ENCODE measurements at regions not wholly inside any gene's neighbourhood (a gene's known extent, or its start where the extent isn't known, plus 50 kb on each side); places are given as distances from the start of the nearest gene placed in this dataset.
"Not testable (repeated sequence)": the region's sequence is repeated elsewhere in the genome, so short reads cannot be mapped to it uniquely, and the experiment has no call there.

DNA sequence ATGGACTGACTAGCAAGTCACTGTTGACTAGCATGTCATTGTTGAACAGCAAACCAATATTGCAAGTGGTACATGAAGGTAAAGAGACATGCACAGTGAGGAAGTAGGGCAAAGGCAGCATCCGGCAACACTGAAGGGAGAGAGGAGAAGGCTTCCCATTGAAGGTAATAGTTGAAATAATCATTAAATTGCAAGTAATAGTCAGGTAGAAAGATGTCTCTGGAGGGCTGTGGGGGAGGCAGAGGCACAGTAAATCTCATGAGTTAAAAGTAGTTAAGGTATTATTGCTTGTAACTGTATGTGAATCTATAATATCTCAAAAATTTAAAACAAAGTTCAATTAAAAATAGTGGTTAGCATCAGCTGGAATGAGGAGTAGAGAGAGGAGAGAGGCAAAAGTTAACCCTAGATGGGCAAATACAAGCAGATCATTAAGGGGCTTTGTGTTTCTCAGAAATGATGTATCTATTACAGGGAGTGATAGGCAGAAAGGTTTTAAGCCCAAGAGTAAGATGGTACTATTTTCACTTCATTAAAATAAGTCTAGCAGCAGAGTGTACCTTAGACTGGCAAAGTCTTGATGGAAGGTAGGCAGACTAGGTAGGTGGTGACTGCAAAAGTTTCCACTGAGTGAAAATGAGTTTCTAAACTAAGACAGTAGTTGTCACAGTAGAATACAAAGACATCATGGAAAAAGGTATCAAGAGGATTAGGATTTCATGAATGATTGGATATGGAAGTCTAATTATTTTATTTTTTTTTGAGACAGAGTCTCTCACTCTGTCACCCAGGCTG lies 776.6 kb downstream of the RAB28 start:
- intact Hi-C loops (cut with micrococcal nuclease), result no loop called here

GRCh38 chr4:12703036-12703435 lies 781.1 kb downstream of the RAB28 start:
- intact Hi-C loops (cut with micrococcal nuclease), result no loop called here

DNA sequence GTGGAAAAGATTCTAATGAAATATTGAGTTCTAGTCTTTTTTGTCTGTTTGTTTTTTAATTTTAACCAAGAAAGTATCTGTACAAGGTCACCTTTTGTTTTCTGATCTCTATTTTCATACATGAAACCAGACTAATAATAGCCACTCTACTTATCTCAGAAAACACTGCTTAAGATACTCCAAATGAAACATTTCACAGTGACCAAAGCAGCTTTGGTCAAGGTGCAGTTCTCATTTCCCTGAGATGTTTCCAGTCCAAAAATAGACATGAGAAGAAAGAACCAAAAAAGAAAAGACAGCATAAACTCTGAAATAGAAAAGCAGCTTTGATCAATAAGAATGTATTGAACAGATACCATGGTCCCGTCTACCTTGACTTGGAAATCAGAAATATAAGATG lies 782.8 kb downstream of the RAB28 start:
- intact Hi-C loops (cut with micrococcal nuclease), result no loop called here

GRCh38 chr4:12697970-12698369 lies 786.2 kb downstream of the RAB28 start:
- intact Hi-C loops (cut with micrococcal nuclease), result no loop called here

- intact Hi-C loops (cut with micrococcal nuclease), result no loop called here
Observed at GRCh38 chr4:12692815-12693214, 791.3 kb downstream of the RAB28 start.

DNA sequence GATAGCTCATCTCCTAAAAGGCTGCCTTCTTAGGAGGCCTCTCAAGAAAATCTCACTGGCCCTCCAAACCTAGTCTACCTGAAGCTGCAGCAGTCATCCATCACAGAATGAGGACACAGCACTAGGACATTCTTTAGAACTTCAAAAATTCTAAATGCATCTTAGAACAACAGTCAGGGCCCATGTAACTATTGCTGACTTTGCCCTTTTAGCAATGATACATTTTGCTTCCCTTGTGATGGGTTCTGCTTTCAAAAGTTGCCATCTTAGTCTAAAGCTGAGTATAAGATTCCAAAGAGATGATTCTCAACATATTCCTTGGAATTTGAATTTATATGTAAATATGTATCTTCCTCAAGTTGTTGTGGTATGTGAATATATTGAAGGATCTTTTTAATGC lies 793.0 kb downstream of the RAB28 start:
- intact Hi-C loops (cut with micrococcal nuclease), result no loop called here

GRCh38 chr4:12689457-12689856 lies 794.7 kb downstream of the RAB28 start:
- intact Hi-C loops (cut with micrococcal nuclease), result no loop called here

- intact Hi-C loops (cut with micrococcal nuclease), result no loop called here
Observed at GRCh38 chr4:12679217-12679616, 804.9 kb downstream of the RAB28 start.

- intact Hi-C loops (cut with micrococcal nuclease), result no loop called here
Observed at GRCh38 chr4:12674184-12674583, 810.0 kb downstream of the RAB28 start.

DNA sequence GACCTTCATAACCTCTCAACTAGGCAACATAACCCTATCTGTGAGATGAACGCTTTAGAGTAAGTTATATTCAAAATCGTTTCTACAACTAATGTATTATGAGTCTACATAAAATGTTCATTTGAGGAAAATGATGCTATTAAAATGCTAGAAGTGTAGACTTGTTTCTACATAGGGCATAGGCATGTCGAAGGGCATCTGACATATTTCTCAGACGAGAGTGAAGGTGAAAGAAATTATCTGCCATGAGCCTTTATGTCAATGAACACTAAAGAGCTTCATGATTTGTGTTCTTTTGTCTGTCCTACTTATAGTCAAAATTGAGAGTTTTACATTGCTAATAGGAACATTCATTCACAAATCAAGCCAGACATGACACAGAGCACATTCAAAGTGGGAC lies 811.8 kb downstream of the RAB28 start:
- intact Hi-C loops (cut with micrococcal nuclease), result no loop called here

DNA sequence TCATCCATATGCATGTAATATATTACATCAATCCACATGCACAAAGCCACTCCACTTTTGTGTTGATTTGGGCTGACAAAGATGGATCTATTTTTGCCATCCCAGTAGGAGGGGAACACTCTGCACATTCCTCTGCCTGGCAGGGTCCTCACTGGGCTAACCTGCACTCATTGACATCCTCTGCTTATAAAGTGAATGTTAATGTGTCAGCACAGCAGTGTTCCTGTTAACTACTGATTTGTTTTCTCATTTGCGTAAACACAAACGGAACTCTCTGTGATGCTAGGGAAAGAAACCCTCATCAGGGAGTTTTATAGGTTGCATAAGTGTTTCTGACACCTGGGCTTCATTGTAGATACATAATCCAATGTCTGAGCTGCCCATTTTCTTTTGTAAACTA lies 826.0 kb downstream of the RAB28 start:
- intact Hi-C loops (cut with micrococcal nuclease), result no loop called here

GRCh38 chr4:12651876-12652275 lies 832.3 kb downstream of the RAB28 start:
- intact Hi-C loops (cut with micrococcal nuclease), result no loop called here

DNA sequence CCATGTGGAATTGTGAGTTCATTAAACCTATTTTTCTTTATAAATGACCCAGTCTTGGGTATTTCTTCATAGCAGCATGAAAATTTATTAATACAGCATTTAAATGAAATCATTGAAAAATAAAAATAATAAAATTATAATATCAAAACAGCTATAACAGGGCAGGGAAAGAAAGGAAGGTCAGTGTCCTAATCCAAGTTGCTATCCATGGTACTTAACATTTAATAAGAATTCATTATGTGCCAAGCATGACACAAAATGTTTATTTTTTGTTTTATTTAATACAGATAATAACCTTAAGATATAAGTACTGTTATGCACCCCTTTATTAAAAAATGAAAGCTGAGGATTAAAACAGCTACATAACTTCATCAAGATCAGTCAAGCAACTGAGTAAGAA lies 838.4 kb downstream of the RAB28 start:
- intact Hi-C loops (cut with micrococcal nuclease), result no loop called here

DNA sequence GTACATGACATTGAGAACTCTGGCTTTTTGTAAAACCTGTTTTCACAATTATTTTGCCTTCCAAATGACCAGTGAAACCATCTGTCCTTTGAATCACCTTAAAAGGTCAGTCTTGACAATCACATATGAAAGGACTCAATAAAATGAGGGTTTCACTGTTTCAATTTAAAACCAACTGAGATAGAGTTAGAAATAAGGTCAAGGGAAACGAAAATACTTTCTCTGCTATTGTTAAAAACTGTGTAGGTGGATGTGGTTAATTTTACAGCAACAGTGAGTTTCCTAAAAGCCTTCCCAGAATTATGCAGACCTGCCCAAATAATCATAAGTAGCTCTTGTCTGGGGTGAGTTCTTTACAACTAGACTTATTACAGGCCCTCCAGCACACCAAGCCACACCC lies 839.9 kb downstream of the RAB28 start:
- intact Hi-C loops (cut with micrococcal nuclease), result no loop called here

DNA sequence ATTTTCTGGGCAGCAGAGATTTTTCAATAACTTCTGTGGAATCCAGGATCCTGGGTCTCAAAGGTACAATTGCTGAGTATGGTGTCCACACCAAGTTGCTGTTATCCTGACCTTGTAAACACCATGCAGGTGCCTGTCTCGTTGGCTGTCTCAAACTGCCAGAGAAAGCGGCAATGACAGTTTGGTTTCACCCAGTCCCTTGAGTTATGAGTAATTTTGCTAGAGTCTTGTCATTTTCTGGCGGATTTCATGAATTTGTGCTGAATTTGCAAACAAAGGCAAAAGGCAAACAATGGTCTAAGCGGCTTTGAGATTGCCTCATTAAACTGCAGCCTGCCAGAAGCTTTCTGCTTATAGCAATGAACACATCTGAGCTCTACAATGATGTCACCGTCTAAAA lies 847.9 kb downstream of the RAB28 start:
- intact Hi-C loops (cut with micrococcal nuclease), result loop anchor here (10.0 kb wide), 1 partner anchor 1211 kb away; the partner anchor contains the start of gene HS3ST1

- intact Hi-C loops (cut with micrococcal nuclease), result loop anchor here (10.0 kb wide), 1 partner anchor 1211 kb away; the partner anchor contains the start of gene HS3ST1
Observed at GRCh38 chr4:12635629-12636028, 848.5 kb downstream of the RAB28 start.

DNA sequence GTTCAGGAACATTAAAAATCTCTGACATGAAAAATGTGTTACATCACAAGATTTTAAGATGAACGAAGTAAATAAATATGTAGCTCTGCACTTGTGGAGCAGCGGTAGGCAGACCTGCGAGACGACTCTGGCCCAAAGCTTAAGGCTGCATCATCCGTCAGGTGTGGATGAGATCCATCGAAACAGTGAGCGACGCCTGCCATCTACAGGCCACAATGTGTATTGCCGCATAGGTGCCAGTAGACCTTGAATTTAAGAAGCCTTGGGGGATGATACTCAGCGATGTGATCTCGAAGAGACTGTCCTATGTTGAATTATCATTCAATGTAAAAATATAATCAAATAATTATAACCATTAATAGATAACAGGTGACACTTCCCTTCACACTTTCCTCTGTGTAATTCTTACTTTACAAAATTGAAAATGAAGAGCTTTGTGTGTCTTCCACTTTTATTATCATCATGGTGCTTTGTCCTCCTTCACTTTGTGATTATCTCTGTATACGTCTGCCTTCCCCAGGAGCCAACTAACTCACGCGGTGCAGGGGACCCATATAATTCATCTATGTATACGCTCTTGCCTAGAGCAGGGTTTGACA lies 851.0 kb downstream of the RAB28 start:
- intact Hi-C loops (cut with micrococcal nuclease), result loop anchor here (1.0 to 10.0 kb wide), 3 partner anchors 826 to 1208 kb away; partner anchors contain the start of gene HS3ST1

DNA sequence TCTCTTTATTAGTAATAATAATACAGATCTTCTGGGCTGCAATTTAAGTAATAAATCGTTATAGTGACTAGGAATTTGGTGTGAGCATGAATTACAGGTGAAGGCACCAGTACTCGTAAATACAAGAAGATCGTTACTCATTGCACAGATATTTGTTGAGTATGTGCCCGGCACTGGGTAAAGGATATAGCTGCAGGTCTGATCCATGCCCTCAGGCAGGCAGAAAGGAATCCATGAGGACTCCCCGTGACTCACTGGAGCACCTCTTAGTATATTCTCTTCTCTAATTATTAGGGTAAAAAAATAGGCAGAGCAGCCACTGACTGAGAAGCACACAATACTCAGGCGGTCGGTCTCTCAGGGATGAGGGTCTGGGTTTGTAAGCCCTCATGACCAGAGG lies 868.3 kb downstream of the RAB28 start:
- intact Hi-C loops (cut with micrococcal nuclease), result no loop called here

- intact Hi-C loops (cut with micrococcal nuclease), result no loop called here
Observed at GRCh38 chr4:12612876-12613275, 871.3 kb downstream of the RAB28 start.

DNA sequence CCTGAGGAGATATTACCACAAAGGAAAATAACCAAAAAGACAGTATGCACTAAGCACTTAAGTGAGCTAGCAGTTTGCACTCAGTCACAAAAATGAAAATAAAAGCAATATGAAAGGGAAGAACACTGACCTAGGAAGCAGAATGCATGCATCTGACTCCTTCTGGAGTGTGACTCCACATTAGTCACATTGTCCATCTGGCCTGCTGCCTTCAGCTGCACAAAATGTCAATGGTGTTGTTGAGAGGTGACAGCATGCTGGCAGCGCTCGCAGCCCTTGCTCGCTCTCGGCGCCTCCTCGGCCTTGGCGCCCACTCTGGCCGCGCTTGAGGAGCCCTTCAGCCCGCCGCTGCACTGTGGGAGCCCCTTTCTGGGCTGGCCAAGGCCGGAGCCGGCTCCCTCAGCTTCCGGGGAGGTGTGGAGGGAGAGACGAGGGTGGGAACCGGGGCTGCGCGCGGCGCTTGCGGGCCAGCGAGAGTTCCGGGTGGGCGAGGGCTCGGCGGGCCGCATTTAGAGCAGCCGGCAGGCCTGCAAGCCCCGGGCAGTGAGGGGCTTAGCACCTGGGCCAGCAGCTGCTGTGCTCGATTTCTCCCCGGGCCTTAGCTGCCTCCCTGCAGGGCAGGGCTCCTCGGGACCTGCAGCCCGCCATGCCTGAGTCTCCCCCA lies 874.8 kb downstream of the RAB28 start:
- intact Hi-C loops (cut with micrococcal nuclease), result not testable (repeated sequence)

DNA sequence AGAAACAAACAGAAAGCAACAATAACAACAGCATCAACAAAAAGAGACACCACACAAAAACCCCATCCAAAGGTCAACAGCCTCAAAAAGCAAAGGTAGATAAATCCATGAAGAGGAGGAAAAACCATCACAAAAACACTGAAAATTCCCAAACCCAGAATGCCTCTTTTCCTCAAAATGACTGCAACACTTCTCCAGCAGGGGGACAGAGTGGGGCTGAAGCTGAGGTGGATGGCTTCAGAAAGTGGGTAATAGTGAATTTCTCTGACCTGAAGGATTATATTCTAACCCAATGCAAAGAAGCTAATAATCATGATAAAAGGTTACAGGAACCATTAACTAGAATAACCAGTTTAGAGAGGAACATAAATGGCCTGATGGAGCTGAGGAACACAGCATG lies 888.2 kb downstream of the RAB28 start:
- intact Hi-C loops (cut with micrococcal nuclease), result no loop called here

GRCh38 chr4:12595489-12595888 lies 888.7 kb downstream of the RAB28 start:
- intact Hi-C loops (cut with micrococcal nuclease), result no loop called here
